Muscle of back (tissue), 3 donors: ENCODE measurements at regions not wholly inside any gene's neighbourhood (a gene's known extent, or its start where the extent isn't known, plus 50 kb on each side); places are given as distances from the start of the nearest gene placed in this dataset.

Source experiments
- DNase-seq, 3 donors: peaks; one replicate each; pipeline versions ENCODE4 v3.0.0 to v3.0.0-alpha.2; 2013

DNA sequence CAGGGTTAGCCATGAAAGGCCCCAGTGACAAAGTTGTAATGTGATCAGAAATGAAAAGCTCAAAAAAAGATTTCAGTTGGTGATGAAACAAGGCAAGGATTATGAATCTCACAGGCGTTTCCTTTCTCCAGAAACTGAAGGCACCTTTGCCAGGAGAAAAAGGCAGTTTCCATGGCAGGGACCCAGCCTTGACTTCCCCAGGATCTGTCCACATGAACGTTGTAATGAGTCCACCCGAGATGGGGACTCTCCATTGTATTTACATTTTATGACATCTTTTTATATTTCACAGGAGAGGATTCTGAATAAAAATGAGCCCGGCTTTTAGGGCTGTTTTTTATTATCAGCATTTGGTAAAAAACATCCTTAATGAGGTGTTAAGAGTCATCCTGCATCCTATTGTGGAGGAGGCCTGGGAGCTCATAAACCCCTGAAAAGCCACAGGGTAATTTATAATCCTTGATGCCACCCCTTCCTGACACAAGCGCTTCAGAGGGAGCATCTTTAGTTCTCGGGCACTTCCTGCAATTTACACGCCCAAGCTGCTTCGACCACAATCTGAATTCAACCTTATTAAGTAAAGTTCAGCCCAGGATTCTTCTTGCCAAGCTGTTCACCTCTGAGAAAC is 74.1 kb upstream of the SALL4 start:
- DNase-seq: peak in 1 of 3 donors; percentile 25

DNA sequence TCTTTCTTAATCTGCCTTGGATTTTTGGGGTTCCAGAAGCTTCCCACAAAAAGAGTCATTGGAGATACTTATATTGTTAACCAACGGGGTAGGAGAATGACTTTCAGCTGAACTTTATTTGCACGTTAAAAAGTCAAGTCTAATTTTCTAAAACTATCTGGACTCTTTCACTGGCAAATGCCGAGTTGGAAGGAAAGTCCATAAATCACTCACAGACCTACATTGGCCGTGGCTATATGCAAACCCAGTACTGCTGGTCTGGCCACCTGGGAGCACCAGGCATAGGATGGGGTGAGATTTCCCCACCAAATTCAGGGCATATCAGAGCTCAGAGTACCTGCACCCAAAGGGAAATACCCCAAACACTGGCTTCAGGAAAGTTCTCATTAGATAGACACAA is 71.3 kb upstream of the SALL4 start:
- DNase-seq: peak in 1 of 3 donors; percentile 28

DNA sequence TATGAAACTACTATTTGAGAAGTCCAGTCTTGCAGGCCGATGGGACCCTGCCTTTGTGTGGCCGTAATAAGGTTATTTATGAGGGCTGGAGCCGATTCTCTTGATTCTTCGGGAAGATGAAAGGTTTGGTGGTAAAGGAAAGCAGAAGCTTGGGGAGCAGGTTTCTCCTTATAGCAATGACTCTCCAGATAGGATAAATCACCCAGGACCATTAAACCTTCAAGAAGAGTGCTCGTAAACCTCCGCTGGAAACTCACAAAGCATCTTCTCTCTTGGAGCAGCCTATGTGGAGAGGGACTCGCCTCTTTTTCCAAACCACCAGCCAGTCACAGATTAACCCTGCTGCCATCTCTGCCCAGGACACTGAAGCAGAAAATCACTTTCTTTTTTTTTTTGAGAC is 69.6 kb upstream of the SALL4 start:
- DNase-seq: no peak

DNA sequence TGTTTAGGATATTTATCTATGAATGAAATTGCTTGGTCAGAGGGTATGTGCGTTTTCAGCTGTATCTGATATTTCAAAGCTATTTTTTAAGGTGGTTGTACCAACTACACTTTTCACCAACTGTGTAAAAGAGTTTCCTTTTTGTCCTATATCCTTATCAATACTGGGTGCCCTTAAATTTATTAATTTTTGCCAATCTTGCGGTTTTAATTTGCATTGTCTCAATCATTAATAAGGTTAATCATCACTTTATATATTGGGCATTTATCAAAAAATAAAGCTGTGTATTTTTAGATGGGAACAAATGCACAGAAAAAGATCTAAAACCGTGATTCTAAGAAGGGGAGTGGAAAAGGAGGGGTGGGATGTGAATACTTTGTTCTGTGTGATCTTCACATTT is 66.7 kb upstream of the SALL4 start:
- no peak for DNase-seq

DNA sequence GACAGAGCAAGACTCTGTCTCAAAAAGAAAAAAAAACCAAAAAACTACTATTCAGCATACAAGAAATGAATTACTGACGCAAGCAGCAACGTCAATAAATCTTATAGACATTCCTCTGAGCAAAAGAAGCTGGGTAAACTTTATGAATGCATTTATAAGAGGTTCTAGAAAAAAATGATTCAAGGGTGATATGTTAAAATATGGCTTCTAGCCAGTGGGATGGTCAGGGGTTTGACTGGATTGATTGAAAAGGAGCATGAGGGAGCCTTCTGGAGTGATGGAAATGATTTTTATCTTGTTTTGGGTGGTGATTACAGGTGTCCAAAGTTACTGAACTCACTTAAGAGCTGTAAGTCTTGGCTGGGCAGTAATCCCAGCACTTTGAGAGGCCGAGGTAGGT is 64.9 kb upstream of the SALL4 start:
- no peak for DNase-seq

DNA sequence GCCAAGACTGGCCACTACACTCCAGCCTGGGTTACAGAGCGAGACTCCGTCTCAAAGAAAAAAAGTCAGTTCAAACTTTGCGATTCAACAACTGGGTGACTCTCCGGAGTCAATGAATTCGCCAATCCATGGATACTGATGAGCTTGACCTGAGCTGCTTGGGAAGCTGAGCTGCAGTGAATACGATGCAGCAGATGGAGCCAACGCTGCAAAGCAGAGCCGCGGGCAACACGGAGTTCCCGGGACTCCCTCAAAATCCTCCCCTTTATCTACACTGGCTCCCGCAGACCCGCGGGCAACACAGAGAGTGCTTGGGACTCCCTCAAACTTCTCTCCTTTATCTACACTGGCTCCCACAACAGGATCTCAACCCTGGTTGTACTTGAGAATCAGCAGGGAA is 62.6 kb upstream of the SALL4 start:
- no peak for DNase-seq

DNA sequence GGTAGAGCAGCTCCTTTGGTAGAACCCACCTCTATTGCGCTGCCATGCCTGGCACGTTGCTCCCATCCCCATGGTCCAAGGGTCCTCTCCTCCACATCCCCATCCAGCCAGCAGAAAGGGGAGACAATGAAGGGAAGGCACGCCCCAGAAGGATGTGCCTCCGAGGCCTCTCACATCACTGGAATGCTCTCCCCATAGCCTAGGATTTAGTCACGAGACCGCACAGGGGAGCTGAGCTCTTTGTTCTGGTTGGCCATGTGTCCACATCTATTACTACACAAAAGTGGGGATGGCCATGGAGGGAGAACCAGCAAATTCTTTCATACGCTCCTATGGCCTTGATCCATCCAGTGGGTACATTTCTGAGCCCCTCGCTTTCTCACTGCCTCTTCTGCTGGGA is 60.5 kb upstream of the SALL4 start:
- DNase-seq: peak in 1 of 3 donors; percentile 42

DNA sequence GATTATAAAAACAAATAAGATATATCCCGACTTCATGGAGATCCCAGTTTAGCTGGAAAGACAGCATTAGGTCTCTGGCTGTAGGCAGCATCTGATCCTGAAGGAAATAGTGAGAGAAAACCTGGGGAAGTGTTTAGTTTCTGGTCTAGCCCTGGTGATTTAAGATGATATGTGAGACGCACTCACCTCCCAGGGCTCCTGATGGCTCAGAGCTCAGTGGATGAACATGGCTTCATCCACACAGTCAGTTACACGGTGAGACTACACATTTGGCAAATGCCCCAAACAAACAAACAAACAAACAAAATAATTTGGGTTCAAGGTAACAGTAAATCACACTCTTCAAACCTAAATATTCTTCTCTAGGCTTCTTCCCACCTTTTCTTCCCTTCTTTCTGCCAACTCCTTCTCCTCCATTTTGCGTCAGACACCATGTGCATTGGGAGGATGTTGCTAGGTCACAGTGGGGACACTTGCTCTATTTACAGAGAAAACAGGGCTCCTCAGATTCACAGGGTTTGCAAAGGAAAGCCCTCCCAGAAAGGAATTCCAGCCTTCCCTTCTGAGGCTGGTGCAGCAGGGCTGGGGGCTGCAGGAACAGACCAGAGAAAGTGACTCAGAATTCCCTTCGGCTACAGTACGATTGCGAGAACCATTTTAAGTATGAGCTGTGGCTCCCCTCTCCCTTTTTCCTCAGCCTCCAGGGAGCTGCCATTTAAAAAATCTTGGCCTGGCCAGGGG is 59.6 kb upstream of the SALL4 start:
- DNase-seq: peak in 1 of 3 donors; percentile 23

DNA sequence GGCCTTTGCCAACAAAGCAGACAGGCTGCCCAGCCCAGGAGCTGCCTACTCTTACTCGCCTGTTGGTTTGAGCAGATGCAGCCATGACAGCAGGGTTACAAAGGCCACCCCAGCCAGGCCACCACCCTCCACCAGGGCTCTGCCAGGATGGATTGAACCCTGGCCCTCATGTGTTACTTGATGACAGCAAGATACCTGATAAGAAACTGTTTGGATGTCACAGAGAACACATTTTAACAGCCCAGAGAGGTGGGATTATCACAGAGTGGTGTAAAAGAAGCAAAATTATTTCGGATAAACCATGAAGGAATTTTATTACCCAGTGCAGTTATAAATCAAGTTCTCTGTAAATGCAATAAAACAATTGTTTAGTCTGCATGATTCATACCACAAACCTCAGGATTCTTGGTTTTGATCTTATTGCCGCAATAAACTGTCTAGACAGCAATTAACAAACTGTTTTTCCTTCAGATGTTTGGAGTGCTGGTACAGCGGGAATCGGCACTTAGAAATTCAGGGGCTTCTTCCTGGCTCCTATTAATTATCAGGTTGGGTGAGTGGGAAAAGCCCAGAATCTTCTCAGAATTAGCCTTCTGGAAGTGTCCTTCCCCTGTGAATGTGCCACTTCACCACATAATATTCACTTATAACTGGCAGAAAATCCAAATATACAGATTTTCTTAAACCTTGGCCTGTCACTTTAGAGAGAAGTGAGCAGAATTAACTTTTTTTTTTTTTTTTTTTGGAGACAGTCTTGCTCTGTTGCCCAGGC is 58.0 kb upstream of the SALL4 start:
- DNase-seq: peak in 1 of 3 donors; percentile 56

DNA sequence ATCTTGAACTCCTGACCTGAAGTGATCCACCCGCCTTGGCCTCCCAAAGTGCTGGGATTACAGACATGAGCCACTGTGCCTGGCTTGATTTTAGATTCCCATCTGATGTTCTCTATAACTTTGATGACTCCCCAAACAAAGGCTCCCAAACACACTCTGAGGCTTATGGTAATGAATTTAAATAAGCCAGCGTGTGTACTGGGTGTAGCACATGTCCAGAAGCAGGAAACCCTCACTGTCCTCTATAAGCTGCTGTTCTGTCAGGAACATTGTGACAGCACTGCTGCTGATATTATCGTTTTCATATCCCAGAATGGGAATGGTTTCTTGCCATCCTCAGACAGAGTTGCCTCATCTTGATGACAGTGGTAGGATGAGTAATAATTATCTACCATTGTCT is 54.1 kb upstream of the SALL4 start:
- no peak for DNase-seq

DNA sequence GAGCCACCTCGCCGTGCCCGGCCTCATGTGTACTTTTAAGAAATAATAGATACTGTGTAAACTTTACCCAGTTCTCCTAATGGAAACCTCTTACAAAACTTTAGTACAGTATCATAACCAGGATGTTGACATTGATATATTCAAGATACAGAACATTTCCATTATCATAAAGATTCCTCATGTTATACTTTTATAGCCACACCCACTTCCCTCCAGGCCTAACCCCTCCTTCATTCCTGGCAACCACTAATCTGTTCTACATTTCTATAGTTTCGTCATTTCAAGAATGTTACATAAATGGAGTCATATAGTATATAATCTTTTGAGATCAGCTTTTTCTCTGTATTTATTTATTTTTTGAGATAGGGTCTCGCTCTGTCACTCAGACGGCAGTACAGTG is 52.6 kb upstream of the SALL4 start:
- DNase-seq: no peak
